DMS153 (cell line): ENCODE measurements at regions not wholly inside any gene's neighbourhood (a gene's known extent, or its start where the extent isn't known, plus 50 kb on each side); places are given as distances from the start of the nearest gene placed in this dataset.

ENCODE experiments used
- DNase-seq: peaks from one replicate; lab custom pipeline; 2025; lab: John Stamatoyannopoulos, UW

DNA sequence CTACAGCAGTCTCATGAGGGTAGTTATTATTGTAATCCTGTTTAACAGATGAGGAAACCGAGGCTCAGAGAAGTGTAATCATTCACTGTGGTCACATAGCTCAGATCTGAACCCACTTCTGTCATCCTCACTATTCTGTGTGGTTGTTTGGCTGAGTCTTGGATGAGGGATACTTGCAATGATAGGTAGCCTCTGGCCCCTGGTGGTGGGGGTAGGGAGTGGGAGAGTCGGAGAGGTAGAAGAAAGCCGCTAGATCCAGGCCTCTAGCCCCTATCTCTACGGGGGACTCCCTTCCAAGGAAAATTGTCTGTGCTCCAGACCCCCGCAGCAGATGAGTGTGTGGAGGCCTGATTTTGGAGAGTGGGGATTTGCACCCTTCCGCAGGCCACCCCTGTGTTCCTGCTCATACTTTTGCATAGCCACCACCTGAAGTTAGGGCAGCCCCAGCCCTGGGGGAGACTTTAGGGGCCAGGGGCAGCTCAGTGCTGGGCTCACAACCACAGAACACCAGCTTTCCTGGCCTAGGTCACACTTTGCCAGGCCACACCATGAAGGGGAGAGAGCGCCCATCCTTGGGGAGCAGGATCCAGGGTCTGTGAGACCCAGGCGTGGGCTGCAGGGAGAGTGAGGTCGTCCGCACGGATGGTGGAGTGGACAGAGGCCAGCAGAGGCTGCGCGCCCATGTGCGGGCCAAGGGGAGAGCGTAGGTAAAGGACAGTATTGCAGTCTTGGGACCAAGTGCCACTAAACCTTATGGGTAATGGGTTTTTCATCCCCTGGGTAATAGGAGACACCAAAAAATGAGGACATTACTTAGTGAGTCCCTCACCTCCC lies 148.2 kb downstream of the GLI2 start:
- DNase-seq: no peak

DNA sequence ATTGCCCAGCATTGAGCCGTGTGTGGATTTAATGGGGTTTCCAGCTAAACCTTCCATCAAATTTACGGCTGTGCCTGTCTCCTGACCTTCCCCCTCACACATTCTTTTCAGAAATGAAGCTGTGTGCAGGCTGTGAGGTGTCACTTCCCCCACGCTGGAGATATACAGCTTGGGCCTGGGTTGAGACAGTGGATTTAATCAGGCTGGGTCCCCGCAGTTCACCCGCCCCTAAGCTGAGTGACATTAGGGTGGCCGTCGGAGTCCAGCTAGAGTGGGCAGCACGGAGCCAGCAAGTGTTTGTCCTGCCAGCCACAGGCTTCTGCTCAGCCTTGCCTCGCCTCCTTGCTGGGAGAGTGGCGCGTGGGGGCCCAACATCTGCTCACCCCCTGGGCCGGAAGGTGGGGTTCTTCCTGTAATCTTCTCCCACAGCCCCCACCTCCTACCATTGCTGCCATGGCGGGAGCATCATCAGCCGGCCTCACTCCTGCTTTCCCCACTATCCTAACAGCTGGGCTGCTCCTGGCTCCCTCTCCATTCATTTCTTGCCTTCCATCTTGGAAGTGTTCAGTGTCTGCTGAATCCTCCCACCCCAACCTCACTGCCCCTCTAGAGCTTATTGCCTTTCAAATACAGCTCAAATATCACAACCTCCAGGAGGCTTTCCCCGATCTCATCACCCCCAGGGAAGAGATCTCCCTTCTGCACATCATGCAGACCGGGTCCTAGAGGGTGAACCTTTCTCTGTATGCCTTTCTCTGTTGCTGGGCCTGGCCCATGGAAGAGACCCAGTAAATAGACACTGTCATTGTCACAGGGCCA lies 149.0 kb downstream of the GLI2 start:
- no peak for DNase-seq

DNA sequence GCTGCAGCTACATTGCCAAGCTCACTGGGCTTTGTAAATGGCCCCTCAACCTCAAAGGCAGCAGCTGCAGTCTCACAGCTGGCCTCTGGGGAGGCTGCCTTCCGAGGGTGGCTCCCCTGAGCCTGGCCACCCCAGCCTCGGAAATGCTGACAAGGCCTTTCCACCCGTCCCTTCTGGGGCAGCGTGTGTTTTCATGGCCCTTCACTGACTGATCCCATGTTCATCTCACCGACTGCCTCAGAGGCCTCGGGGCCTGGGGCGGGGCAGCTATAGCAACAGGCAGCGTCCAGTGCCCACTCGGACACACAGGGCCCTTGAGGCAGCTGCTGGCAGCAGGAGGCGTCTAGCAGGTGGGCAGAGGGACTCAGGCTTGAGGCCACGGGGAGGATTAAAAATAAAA lies 149.7 kb downstream of the GLI2 start:
- no peak for DNase-seq

DNA sequence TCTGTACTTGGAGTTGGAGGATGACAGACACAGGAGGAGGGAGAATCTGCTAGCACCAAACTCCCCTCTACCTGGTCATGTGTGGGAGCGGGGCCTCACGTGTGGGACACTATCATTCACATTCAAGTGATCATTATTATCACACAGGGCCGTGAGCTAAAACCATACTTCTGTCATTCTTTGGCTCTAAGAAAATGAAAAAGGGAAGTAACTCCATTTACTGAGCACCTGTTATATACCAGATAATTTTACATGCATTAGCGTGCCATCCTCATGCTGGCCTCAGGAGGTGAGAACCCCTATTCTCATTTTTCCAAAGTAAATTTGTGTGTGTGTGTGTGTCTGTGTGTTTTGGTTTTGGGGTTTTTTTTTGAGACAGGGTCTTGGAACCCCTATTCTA lies 150.1 kb downstream of the GLI2 start:
- no peak for DNase-seq

DNA sequence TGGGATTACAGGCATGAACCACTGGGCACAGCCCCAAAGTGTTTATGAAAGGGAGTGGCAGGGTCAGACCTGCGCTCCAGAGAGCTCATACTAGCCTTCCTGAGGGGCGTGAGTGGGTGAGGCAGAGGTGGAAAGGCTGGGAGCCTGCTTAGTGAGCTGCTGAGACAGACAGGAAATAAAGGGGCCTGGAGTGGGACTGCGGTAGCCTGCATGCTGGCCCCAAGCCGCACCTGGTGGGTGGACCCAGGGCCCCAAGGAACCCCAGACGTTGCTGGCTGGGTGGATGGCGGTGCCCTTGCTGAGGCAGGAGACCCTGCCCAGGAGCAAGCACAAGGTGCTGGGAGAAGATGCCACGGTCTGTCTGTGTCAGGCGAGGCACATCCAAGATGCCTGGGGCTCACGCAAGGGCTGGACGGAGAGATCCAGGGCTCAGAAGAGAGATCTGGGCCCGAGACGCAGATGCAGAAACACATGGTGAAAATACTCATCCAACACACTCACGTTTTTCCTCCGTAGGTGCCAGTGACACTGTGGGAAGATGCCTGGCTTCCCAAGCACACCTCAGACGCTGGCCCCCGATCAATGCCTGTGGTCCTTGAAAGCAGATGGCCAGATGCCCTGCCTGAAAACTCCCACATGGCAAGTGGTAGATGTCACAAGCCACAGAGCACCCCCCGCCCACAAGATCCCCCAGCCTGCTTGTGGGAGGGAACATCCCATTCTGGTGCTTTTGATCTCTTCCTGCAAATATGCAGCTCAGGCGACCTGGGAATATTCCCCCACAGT lies 151.1 kb downstream of the GLI2 start:
- no peak for DNase-seq

DNA sequence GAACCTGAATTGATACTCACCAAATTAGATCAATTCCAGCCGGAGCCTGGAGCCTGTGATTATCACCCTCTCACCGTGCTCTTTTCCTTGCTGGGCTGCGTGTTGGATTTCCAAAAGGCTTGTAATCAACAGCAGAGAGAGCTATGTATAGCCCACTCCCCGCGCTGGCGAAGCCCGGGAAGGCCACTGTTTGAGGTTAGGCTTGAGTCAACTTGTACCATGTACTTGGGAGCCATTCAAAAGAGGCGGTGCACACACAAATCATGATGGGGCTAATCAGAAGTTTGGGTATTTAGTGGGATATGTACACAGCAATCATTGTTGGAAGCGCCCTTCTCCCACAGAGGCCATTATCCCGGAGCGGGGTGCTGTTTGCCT lies 151.6 kb downstream of the GLI2 start:
- no peak for DNase-seq

DNA sequence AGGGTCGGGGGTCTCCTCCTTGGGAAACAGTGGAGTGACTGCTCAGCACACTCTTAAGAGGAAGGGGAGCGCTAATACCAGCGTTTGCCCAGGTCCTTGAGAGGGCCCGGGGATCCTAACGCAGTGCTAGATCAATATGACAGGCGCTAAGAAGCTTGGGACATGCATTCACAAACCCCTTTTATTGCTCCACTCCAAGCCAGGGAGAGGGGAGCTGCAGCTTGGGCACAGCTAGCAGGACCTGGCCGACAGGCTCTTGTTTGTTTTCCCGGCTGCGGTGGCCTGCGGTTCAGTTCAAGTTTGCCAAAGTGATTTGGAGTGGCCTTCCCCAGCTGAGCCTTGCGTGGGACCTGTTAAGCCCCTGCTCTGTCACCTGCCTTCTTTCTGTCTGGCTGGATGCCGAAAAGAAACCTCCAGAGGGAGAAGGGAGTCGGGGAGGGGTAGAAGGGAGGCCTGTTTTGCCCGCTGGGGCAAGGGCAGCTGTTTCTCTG lies 152.1 kb downstream of the GLI2 start:
- no peak for DNase-seq

DNA sequence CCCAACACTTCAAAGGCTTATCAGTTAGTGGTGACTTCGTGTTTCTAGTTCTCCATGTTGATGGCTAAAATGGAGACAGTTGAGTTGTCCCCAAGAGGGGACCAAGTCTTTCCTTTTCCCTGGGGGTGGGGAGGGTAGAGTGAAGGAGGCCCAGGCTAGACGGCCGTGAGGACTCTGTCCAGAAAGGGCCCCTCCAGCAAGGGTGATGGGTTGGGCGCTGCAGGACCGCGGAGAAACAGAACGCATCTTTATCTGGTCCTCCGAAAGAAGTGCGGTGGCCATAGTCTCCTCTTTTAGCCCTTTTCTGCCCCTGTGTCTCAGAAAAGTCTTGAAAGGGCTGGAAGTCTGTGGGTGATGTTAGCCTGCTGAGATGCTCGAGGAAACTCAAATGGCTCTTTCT lies 153.2 kb downstream of the GLI2 start:
- DNase-seq: no peak

DNA sequence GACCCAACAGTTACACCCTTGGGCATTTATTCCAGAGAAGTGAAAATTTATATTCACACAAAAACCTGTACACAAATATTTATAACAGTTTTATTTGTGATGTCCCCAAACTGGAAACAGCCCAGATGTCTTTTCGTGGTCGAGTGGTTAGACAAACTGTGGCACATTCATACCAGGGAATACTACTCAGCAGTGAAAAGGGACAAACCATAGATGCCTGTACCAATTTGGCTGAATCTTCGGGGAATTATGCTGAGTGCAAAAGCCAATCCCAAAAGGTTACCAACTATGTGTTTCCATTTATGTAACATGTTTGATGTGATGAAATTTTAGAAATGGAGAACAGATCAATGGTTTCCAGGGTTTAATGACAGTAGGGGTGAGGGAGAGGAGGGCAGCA lies 154.3 kb downstream of the GLI2 start:
- no peak for DNase-seq

DNA sequence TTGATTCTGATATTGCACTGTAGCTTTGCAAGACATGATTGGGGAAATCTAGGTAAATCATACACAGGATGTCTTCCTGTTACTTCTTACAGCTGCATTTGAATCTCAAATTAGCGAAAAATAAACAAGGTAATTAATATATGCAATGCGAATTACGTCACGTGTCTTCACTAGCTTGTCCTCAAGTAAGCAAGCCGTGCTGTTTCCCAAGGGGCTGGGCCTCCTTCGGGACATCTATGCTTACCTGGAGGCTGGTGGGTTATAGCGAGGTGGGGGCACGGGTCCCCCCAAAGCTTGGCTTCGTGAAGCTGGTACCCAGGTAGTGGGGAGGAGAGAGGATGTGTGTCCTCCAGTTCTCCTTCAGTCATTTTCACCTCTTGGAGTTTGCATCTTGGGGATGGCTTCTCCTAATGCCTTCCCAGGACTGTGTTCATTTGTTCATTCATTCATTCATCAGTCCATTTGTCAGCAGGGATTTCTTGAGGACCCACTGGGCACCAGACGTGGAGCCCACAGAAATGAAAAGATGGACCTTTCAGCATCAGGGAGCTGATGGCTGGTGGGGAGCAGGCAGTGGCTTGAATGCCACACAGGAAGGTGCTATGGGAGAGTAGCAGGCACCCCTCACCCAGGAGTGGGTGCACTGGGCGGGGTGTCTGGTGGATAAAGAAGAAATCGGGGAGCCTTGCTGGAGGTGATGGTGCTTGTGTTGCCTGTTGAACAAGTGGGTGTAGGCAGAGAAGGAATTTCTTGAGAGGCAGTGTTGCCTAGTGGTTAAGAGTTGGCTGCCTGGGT lies 155.1 kb downstream of the GLI2 start:
- no peak for DNase-seq

DNA sequence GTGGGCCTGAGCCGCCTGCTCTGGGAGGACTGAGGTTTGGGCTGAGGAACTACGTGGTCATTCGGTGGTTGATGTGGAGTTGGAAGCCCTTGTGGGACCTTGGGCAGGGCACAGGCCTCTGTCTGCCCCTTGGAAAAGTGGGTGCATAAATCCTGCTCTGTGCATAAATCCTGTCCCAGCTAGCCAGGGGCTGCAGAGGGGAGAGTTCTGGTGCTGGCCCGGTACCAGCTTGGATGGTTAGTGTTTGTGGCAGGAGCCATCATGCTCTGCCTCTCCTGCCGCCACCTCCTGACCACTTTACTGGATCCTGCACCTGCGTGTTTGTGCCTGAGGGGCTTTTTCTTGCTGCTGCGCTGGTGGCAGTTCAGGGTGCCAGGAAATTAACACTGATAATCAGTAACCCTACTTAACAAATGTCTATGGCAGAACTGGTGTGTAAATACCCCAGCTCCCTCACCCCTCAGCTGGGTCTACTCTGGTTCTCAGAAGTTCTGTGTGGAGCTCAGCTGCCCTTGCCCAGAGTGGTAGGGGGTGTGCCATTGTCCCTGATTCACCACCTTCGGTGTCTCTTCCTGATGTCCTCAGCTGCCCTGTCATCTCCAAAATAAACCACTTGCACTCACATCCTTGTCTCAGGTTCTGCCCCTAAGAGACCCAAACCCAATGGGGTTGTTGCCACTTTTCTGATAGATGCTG lies 156.8 kb downstream of the GLI2 start:
- DNase-seq: no peak

DNA sequence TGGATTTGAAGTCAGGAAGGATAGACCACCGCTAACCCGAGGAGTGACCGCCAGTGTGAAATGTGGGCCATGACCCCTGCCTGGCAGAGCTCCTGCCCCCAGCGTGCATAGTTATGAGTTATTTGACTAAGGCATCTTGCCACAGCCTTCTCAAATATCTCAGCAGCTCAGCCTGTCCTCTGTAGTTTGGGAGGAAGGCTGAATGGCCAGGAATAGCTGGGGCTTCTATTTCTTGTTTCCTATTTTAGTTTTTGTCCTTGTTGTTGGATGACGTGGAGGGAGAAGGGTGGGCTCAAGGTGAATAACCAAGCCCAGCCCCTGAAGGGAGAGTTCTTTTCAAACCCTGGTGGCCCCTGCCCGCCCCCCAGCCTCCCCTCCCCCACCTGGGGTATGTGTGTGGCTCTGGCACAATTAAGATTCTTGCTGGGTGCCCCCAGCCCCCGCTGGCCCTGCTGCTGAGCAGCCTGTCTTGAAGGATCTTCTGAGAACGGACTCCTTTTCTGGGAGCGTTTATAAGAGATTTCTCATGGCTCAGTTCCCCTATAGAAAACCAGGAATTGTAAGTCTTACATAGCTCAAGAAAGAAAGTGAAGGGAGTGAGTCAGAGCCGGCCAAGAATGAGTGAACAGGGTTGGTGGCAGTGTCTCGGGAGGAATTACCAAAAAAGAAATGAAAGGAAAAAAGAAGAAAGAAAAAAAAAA lies 157.4 kb downstream of the GLI2 start:
- no peak for DNase-seq

DNA sequence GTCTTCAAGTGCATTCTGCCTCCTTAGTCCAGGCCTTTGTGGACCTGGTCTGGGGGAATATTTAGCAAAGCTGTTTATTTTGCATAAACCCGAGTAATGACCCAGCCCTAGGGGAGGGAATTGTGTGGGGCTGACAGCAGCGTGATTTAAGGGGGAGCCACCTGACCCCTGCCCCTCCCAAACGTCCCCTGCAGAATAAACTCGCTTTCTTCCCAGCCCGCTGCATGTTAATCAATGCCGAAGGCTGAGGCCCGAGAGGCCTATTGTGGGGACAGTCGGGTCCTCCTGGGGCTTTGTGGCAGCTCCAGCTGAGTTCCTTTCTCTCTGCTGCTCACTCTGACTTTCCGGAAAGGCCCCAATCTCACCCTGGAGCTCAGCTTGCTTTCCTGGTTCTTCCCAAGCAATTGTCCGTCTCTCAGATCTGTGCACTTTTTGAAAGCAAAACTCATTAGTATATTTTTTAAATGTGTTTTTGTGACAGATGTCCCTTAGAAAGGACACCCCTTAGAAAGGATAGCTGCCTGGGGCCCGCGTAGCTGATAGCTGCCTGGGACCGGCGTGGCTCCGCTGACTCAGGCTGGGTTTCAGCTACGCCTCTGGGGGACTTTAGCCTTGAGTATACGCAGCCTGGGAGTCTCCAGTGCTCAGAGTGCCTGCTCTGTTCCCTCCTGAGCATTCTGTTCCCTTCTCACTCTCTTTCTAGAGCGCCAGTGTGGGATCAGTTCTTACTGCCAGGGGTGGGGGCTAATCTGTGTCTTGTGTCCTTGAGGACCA lies 158.3 kb downstream of the GLI2 start:
- DNase-seq: no peak

DNA sequence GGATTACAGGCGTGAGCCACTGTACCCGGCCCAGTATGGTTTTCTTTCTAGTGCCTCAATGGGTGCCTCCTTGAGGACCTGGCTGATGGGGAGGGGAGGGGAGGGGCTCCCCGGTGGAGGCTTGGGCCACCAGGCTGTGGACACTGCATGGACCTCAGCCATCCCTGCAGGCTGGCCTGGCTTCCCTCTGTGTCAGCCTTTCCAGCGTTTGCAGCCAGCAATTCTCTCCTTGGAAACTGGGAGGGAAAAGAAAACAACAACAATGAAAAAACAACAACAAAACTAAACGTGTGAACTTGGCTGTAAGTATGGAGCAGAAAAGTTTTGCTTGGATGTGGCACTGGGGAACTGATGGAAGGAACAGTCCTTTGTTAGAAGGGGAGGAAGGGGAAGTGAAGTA lies 159.3 kb downstream of the GLI2 start:
- DNase-seq: no peak

DNA sequence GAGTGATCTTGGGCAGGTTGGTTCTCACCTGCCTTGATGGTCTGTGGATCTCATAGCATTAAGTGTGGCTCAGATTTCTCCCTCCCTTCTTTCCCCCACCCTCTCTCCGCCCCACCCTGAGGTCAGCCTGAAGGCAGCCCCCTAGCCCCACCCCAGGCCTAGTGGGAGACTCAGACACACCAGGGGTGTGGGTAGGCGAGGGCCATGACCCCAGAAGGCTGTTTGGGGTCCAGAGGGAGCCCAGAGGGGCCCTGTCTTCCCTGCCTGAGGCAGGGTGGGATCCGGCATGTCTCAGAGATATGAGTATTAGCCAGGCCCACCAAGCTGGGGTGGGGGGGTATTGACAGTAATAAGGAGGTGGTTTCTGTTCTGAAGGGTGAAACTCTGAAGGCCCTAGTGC lies 160.5 kb downstream of the GLI2 start:
- no peak for DNase-seq

DNA sequence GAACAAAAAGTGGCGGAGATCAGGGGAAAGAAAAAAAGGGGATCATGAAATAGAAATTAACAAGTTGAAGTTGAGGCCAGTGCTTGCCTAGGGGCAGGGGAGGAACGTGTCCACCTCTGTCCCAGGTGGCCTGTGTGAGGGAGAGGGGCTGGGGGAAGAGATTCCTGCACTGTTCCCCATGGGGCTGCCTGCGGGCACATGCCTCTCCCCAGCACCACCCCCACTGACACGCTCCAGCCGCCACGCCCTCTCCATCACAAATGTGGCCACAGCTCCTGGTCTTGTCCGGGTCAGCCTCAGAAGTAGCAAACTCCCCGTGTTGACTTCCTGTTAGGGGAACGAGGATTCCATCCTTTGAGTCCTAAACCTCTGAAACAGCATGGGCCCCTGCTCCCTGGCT lies 161.2 kb downstream of the GLI2 start:
- no peak for DNase-seq

DNA sequence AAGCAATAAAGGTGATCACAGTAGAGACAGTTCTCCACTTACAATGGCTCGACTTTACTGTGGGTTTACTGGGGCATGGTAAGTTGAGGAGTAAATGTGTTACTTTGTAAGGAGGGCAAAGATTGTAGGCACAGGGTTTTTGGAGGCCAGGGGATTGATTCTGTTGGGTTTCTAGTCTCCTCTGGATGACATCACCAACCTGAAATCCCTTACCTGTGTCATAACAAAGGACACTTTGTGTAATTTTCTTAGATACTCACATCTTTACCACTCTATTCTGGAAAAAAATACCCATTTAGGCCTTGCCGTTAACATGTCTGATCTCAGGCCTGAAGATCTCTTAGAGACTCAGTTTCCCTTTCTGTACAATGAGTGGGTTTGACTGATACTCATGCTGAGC lies 161.7 kb downstream of the GLI2 start:
- no peak for DNase-seq

DNA sequence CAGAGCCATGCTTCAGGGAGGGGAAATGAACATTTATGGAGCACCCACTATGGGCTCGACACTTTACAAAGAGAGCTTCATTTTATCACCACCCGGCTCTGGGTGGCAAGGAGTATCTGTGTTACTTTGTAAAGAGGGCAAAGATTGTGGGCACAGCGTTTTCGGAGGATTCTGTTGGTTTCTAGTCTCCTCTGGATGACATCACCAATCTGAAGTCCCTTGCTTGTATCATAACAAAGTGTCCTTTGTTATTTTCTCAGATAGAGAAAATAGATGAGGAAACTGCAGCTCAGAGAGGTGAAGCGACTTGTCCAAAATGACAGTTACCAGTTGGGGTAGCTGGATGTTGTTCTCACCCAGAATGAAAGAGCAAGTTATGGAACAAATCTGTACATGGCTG lies 162.8 kb downstream of the GLI2 start:
- no peak for DNase-seq

DNA sequence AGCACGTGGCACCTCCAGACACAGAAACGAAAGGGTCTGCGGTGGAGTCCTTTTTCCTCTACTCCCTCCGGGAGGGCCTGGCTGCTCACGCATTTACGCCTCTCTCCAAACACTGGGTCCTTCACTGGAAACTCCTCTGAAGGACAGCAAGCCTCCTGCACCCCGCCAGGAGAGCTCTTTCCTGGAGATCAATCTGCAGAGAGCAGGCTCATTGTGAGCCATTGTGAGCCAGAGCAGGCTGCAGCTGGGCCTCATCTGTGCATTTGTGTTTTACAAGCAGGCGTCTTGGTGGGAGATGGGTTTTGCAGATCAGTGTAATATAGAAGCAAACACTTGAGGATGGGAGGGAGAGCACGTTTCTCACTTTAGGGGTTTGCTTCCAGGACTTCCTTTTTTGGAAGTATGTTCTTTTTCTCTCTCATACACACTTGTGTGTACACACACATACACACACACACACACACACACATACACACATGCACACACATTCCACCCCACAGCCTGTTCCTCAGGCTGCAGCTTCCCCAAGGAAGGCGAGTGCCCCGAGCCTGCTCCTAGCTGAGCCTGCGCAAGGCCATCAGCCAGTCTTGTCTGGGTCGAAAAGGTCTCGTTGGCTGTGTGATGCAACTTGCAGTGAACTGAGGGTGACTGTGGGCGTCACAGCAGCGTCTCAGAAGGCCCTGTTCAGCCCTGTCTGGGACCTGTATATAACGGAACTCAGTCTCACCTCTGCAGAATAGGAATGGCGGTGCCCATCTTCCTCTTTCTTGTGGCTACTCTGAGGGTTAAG lies 163.5 kb downstream of the GLI2 start:
- DNase-seq: no peak
